Cerebellar nuclear complex (tissue), 1 donor: ENCODE measurements at regions not wholly inside any gene's neighbourhood (a gene's known extent, or its start where the extent isn't known, plus 50 kb on each side); places are given as distances from the start of the nearest gene placed in this dataset.
"Not testable (repeated sequence)": the region's sequence is repeated elsewhere in the genome, so short reads cannot be mapped to it uniquely, and the experiment has no call there.

ENCODE experiments used
- DNase-seq, 2 experiments: peaks; one replicate each; lab custom pipeline; 2025; lab: John Stamatoyannopoulos, UW

DNA sequence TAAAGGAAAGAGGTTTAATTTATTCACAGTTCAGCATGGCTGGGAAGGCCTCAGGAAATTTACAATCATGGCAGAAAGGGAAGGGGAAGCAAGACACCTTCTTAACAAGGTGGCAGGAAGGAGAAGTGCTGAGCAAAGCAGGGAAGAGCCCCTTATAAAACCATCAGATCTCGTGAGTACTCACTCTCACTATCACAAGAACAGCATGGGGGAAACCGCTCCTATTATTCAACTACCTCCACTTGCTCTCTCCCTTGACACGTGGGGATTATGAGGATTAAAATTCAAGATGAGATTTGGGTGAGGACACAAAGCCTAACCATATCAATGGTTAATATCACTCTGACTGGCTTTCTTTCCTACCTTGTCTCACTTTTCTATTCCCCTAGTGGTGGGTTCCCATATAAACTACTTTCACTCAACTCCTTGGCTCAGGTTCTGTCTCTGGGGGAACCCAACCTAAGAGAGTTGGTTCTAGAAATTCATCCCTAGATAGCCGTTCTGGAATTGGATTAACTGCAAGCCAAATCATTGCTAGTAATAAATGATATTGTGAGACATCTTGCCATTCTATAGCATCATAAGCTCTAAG is 749.8 kb upstream of the GRAMD2B start:
- DNase-seq = no peak

DNA sequence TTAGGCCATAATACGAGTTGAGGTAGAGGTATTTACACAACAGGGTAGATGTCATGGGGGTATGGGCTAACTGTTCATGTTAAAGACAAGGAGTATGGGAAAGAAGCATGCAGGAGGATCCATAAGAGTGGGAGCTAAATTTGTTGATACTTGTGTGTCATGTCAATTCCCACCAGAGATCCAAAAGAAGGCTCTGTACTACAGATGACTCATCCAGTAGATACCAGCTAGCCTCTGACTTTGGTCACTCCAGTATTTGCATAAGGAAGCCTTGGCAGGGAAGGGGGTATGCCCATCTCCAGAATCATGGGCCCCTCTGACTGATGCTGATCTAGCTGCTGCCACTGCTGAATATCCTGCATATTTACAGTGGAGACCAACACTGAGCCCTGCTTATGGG is 743.7 kb upstream of the GRAMD2B start:
- no peak for DNase-seq

DNA sequence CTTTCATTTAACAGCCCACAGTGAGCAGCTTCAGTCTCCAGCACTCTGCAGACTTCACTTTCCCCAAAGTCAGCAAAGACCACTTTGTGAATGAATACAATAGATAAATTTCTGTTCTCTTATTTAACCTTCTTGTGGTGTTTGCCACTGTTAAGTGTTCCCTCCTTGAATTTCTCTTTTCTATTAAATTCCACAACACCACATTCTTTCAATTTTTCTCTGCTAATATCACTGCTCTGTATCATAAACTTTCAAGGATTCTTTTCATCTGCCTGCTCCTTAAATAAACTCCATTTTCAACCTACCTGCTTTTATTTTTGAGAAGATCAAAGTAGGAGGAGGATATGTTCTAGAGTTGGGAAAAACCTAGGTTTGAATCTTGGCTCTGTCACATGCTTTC is 739.5 kb upstream of the GRAMD2B start:
- DNase-seq = no peak

DNA sequence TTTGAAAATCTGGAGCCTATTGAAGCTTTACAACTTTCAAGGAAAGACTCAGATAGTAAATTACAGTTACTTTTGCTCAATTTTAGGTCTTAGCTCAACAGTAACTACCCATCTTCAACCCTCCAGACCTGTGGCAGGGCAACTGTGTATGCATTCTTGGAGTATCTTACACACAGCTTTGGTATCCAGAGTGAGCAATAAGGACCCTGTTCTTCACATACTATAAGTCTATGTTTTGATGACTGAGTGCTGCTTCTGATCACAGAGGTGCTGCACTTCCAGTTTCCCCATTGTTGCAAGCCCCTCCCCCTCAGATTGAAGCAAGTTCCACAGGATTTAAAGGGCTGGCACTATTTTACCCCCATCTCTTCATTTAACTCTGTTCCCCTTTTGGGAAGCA is 737.4 kb upstream of the GRAMD2B start:
- DNase-seq = no peak

DNA sequence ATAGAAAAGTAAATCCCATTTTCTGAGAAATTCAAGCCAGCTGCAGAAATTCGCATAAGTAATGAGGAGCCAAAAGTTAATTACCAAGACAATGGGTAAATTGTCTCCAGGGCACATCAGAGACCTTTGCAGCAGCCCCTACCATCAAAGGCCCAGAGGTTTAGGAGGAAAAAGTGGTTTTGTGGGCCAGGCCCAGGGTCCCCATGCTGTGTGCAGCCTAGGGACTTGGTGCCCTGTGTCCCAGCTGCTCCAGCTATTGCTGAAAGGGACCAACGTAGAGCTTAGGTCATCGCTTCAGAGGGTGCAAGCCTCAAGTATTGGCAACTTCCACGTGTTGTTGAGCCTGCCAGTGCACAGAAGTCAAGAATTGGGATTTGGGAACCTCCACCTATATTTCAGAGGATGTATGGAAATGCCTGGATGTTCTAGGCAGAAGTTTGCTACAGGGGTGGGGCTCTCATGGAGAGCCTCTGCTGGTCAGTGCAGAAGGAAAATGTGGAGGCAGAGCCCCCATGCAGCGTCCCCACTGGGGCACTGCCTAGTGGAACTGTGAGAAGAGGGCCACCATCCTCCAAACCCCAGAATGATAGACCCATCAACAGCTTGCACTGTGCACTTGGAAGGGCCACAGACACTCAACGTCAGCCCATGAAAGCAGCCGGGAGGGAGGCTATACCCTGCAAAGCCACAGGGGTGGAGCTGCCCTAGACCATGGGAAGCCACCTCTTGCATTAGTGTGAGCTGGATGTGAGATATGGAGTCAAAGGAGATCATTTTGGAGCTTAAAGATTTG is 731.3 kb upstream of the GRAMD2B start:
- not testable (repeated sequence) for DNase-seq

DNA sequence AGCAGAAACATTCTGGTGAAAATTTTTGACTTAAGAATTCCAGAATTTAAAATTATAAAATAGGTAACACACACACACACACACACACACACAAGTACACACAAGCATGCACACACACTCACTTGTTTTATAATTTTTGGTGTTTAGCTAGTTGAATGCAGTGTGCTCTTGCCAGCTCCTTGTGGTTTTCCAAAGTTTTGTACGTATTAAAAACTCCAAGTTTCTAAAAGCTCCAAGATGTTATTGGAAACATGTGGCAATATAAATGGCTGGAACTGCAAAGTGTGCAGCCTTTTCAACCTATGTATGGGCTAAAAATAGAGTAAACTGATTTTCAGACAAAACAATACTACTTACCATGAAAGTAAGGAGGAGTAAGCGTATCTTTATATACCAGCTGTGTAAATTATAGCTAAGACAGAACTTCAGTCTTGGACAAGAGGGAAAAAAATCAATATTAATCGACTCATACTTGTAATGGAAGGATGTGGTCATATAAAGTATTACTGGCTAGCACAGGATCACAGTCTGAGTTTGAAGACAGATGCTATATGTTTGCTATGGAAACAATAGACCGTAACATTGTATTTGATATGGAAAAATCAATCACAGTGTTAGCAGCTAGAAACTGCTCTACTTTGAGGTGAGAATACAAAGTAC is 727.1 kb upstream of the GRAMD2B start:
- no peak for DNase-seq

DNA sequence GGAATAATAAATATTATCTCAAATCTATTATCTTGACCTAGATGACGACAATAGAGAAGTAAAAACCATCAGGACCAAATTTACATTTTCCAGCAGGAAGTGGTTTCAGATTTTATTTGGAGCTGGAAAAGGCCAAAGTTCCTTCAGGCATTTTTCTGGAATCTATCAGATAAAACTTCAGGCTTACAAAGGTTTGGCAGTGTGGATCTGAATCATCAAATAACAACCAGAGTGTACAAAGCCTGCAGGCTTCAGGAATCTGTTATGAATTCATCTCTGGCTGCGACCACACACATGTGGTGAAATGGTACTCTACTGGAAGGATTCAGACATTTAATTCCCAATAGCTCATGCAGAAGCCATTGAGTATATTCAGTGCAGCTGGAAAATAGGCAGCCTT is 726.4 kb upstream of the GRAMD2B start:
- no peak for DNase-seq

DNA sequence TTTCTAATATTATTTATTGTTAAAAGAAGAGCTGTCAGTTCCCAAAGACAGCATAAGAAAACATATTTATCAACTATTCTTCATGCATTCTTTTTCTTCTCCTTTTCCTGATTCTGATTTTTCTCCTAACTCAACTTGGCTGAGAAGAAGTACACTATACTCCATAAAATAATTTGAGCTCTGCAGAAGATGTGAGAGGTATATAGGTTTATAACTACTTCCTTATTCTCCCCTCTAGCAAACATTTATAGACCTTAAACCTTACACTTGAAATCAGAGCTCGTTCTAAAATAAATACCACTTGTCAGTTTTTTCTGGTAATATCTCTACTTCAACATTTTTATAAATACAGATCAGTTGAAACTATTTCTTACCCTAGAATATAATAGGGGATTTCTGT is 724.8 kb upstream of the GRAMD2B start:
- DNase-seq = no peak

DNA sequence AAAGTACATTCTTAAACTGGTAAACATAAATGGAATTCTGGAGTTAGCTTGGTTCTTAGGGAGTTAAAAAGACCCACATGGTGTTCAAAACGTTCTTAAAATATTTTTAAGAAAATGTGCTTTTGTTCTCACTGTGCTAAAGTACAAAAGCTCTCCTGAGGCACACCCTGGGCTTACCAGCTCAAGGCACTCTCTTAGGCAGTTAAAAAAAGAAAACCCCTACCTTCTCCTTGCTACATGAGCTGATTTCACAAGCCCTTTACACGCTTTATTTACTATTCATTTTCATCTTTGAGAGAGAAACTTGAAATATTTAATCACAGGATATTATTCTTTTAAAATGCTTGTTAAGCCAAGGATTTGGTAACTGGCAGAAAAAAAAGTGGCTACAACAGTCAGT is 723.3 kb upstream of the GRAMD2B start:
- DNase-seq = no peak

DNA sequence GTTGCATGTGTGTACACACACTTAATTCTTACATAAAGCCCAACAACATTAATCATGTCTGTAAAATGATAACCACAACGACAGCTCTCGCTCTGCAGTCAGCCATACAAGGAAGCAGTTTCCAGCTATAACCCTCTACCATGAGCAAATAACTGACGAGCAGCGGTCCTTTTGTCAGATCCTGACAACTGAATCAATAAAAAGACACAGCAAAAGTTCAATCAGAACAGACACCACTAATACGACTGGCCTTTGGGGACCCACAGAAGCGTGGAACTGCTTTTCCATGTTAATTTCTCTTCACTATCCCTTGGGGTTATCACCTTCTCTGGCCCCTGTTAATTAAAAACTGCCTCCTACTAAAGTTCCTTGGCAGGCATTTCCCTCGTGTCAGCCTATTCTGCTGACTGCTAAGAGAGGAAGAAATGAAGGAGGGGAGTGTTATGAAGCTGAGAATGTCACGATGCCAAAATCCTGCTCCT is 722.8 kb upstream of the GRAMD2B start:
- no peak for DNase-seq

DNA sequence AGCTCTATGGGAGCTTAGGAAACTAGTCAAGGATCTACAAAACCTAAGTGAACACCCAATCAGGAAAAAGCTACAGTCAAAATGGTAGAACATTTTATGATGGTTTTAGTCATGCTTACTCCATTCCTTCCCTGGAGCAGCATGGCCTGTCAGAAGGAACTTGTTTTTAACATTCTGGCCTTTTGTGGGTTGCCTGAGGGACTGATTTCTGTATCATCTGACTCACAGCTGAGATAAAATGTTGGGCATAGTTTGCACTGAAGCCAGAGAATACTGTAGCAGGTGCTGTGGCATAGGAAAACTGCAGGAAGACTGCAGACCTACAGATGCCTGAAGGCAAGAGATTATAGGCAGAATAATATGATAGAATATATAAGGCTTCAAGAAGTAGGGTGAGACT is 719.6 kb upstream of the GRAMD2B start:
- no peak for DNase-seq

DNA sequence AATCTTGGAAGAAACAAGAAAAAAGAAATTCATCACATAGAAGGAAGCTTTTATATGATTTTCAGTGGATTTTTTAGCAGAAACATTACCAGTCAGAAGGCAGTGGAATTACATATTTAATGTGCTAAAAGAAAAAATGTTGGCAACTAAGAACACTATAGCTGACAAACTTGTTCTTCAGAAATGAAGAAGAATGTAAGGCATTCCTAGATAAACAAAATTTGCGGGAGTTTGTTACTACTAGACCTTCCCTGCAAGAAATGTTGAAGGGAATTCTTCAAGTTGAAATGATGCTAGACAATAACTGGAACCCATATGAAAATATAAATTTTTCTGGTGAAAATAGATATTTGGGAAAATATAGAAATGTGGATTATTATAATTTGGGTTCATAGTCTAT is 718.3 kb upstream of the GRAMD2B start:
- DNase-seq = no peak

DNA sequence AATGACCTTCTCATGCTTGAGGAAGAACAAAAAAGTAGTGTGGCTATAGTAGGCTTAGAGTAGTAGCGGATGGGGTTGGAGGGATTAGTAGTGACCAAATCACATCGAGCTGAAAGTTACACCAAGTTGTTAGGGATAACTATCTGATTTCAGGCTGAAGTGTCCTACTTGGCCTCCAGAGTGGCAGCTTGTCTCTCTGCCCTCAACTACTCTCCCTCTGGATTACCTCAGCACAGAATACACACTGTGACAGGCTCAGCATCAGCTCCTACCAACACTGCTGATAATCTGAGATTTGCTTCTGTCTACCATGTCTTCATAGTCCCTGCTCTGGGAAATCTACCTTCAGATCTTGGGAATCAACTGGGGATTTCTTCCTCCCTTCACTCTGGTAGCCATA is 714.6 kb upstream of the GRAMD2B start:
- DNase-seq = no peak

DNA sequence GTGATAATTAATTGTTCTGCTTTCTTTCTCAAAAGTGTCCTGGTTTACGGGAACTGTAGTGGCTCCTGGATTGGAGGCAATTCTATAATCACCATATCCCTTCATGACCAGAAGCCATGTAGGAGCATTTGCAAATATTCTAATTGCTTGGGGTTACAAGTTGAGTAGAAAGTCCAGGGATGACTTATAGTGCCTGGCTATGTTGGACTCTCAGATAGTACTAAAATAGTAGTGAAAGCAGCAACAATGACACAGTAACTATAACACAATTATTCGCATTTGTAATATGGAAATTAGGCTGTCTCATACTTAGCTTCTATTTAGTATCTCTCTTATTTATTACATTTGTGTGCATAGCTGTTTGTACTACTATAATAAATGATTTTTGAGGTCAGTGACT is 712.5 kb upstream of the GRAMD2B start:
- DNase-seq = no peak

DNA sequence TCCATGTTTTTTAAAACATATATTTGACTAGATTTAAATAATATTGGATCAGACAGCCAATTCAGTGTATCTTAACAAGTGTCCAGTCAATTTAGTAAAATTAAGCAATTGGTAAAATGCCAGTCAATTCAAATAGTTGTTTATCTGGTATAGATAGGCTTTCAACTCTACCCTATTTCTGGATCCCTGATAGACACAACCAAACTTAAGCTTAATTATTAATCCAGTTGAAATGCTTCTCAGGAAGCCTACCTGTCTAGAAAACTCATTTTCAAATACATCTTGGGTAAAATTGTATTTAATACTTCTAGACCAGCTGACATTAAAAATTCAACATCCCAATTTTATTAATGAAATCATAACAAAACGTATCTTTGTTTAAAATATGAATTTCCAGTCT is 710.8 kb upstream of the GRAMD2B start:
- no peak for DNase-seq

DNA sequence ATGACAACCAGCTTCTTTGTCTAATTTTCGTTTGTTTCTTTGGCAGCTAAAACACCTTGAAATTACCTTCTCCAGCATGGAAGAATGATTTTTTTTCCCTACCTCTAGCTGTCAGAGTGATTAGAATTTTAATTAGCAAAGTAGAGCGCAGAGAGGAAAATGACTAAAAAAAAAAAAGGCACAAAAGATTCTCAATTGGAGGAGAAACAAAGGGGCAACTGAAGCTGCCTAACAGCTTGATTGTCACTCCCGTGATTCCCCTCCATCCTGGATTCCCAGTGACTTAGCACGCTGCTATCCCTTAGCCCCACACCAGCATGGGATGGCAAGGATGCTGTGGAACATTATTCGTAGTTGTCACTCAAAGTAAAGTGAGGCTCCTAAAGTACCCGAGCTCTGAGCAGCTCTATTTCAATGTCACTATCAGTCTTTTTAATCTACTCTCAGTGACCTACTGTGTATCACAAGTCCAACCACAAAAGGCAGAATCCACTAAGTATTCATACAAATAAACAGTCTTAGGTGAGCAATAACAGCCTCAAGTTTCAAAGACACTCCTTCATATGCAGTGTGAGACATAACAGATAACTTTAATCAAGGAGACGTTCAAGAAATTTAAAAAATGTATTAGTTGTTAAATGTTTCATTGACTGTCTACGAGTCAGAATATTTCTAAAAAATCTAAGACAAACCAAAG is 710.0 kb upstream of the GRAMD2B start:
- no peak for DNase-seq

DNA sequence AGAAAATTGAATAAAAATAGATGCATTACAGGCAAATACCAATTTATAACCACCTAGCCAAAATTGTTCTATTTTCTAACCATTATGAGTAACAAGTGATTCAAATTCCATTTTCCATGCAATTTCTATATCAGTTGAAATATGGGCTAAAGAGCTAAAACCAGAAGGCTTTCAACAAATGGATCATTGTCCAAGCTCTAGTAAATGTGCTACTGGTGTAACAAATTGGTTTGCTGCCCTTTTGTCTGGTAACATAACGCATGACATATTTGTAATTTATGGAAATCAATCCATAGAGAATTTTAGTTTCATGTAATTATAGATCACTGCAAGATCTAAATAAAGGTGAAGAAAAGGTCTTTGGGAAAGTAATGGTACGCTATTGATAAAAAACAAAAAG is 708.0 kb upstream of the GRAMD2B start:
- no peak for DNase-seq

DNA sequence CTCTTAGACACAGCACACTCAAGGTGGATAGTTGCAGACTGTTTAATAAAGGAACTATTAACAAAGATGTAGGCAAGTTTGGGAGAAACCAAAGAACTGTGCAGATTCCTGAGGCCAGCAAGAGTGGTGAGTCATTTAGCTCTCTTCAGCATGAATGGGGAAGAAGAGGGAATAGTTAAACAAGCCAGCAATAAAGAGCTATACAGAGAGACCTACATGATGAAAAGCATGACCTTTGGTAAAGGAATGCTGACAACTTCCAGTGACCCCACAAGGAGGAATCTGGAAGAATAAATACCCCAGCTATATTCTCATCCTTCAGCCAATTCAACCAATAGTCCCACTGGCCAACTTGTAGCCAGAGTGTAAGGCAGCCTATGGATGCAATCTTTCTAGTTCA is 706.0 kb upstream of the GRAMD2B start:
- DNase-seq = no peak

DNA sequence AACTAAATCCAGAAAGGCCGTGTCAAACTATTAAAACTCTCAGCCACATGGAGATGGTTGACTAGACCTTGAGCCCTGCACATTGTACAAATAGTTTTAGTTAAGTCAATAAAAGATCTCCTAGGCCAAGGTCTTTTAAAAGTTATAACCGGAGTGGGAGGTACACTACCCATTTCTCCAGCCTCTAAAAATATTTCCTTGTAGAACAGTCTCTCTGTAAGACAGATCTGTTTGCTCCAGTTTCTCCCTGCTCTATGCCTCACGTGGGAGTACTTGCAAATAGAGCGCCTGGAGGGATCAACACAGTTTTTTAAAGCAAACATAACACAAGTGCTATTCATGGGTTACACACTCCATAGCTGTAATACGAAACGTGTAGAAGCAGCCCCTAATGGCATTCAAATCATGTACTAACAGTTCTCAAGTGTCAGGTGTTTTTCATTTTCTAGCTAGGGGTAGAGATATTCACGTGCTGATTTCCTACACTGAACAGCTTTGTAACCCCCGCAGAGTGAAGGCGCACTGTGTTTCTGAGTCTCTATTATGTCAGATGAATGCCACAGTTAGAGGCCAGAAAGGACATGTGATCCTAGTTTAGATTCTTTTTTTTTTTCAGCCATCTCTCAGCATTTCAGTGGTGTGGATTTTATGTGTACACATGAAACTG is 703.4 kb upstream of the GRAMD2B start:
- no peak for DNase-seq

DNA sequence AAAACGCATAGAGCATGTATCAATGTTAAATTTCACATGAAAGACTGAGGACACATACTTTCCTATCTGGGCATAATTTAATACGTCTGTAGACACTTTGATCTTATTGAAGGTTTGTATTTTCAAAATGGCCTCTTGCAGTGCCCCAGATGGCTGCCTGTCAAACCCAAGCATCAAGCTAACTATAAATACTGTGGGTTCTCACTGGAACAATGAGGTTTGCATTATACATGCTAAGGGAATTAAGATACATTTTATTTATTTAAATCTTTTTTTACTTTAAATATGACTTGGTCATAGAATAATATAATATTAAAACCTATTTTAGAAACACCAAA is 702.9 kb upstream of the GRAMD2B start:
- DNase-seq = no peak

DNA sequence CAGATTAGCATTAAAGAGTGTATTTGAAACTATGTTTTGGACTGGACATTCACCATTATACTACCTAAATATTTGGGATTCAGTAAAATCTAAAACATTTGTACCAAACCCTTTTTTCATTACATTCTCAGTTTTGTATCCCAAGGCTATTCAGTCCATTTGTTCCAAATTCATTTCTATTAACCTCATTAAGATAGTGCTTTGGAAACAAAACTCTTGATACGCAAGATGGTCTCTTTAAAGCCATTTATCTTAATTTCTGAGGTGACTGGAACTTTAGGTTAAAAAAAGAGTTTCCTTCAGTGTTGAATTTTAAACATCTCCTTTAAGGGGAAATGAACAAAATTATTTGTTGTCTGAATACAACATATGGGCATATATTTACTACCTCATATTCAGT is 702.5 kb upstream of the GRAMD2B start:
- no peak for DNase-seq

DNA sequence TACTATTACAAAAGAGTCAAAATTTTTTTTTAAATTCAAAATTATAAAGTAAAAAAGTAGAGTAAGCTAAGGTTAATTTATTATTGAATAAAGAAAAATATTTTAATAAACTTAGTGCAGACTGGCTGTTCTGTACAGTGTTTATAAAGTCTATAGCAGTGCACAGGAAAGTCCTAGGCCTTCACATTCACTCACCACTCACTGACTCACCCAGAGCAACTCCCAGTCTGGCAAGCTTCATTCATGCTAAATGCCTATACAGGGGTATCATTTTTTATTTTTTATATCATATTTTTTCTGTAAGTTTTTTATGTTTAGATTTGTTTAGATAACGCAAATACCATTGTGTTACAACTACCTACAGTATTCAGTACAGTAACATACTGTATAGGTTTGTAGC is 700.7 kb upstream of the GRAMD2B start:
- DNase-seq = no peak
